SJCRH30 (cell line): ENCODE measurements at regions not wholly inside any gene's neighbourhood (a gene's known extent, or its start where the extent isn't known, plus 50 kb on each side); places are given as distances from the start of the nearest gene placed in this dataset.

Source experiments
- DNase-seq, 2 experiments: peaks; one replicate each; pipeline ENCODE4 v3.0.0-alpha.2; 2015 to 2020
- H3K27ac ChIP-seq: fragments of 250-450 bp; sonication (Bioruptor Pico); 2 replicates; pipeline ENCODE4 v1.5.1; 2020; ENCODE audit warnings: mild to moderate bottlenecking, moderate library complexity
- H3K27me3 ChIP-seq: fragments of 250-450 bp; sonication (Bioruptor Pico); 2 replicates; pipeline ENCODE4 v1.5.1; 2020; ENCODE audit warnings: mild to moderate bottlenecking, moderate library complexity
- H3K36me3 ChIP-seq: fragments of 250-450 bp; sonication (Bioruptor Pico); 2 replicates; pipeline ENCODE4 v1.5.1; 2020; ENCODE audit warnings: mild to moderate bottlenecking, moderate library complexity
- H3K4me1 ChIP-seq: fragments of 250-450 bp; sonication (Bioruptor Pico); 2 replicates; pipeline ENCODE4 v1.5.1; 2020; ENCODE audit warnings: mild to moderate bottlenecking, moderate library complexity
- H3K4me3 ChIP-seq: fragments of 250-450 bp; sonication (Bioruptor Pico); 2 replicates; pipeline ENCODE4 v1.5.1; 2020; ENCODE audit warnings: mild to moderate bottlenecking, moderate library complexity
- H3K9me3 ChIP-seq: fragments of 250-450 bp; sonication (Bioruptor Pico); replicated peaks from 2 replicates; pipeline ENCODE4 v1.5.1; 2020; ENCODE audit warnings: mild to moderate bottlenecking, moderate library complexity

DNA sequence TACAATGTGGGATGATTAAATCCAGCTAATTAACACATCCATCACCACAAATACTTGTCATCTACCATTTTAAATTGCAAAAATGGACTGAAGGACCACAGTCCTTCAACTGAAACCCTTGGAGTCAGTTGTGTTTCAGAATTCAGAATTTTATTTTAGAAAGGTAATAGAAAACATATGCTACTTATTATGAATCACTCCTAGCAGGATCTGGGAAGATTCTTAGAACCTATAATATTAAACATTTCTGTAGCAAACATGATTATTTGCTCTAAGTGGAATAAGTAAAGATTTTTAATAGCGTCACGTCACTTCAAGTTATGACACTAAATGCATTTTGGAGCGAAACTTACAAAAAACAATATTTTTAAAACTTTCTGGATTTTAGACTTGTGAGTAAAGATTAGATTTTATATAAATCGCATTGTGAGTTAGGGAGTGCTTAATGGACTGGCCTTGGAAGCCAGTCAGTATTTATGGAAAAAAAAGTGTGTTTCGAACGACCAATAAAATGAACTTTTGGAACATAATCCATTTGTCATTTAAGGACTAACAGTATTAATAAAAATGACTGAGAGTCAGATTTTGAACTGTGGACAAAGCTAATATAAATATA, 71.8 kb upstream of the PHACTR2 start:
- no peak overlapping the region for H3K27ac ChIP-seq
- H3K27me3 ChIP-seq: no peaks in the 10 kb centered on the region
- H3K4me3 ChIP-seq: no peak overlapping the region
- DNase-seq: no peak
- no peaks in the 10 kb centered on the region for H3K4me1 ChIP-seq
- no peaks in the 10 kb centered on the region for H3K9me3 ChIP-seq
- no peaks in the 10 kb centered on the region for H3K36me3 ChIP-seq

GRCh38 chr6:143603455-143603854, 74.3 kb upstream of the PHACTR2 start:
- no peak overlapping the region for H3K4me3 ChIP-seq

GRCh38 chr6:143601504-143601903, 76.3 kb upstream of the PHACTR2 start:
- Histone ChIP-seq H3K9me3 (no peaks in the 10 kb centered on the region), H3K27me3 (no peaks in the 10 kb centered on the region), H3K36me3 (no peaks in the 10 kb centered on the region), H3K4me3 (no peak overlapping the region), H3K4me1 (no peaks in the 10 kb centered on the region; the same call in 1 of the 2 replicates), H3K27ac (no peak overlapping the region)
- DNase-seq: no peak

More at GRCh38 chr6:143603455-143603854, 74.3 kb upstream of the PHACTR2 start:
- Histone ChIP-seq H3K4me1 (no peaks in the 10 kb centered on the region; the same call in 1 of the 2 replicates), H3K36me3 (no peaks in the 10 kb centered on the region), H3K27me3 (no peaks in the 10 kb centered on the region), H3K9me3 (no peaks in the 10 kb centered on the region), H3K27ac (no peak overlapping the region)
- DNase-seq: no peak

GRCh38 chr6:143600821-143601220, 76.9 kb upstream of the PHACTR2 start:
- H3K27ac ChIP-seq: no peak overlapping the region
- H3K36me3 ChIP-seq: no peaks in the 10 kb centered on the region
- H3K4me3 ChIP-seq: no peak overlapping the region
- H3K9me3 ChIP-seq: no peaks in the 10 kb centered on the region
- no peaks in the 10 kb centered on the region for H3K27me3 ChIP-seq
- H3K4me1 ChIP-seq: no peaks in the 10 kb centered on the region; the same call in 1 of the 2 replicates
- no peak for DNase-seq

- Histone ChIP-seq H3K36me3 (no peaks in the 10 kb centered on the region), H3K4me1 (no peaks in the 10 kb centered on the region; the same call in 1 of the 2 replicates), H3K27ac (no peak overlapping the region), H3K4me3 (no peak overlapping the region), H3K9me3 (no peaks in the 10 kb centered on the region), H3K27me3 (no peaks in the 10 kb centered on the region)
- DNase-seq: no peak
These were observed 79.2 kb upstream of the PHACTR2 start for GRCh38 chr6:143598466-143599080.

GRCh38 chr6:143596866-143597265, 80.9 kb upstream of the PHACTR2 start:
- H3K4me3 ChIP-seq: no peak overlapping the region
- no peaks in the 10 kb centered on the region for H3K9me3 ChIP-seq
- no peaks in the 10 kb centered on the region for H3K27me3 ChIP-seq
- H3K36me3 ChIP-seq: no peaks in the 10 kb centered on the region
- DNase-seq: no peak
- no peaks in the 10 kb centered on the region; the same call in 1 of the 2 replicates for H3K4me1 ChIP-seq
- H3K27ac ChIP-seq: no peak overlapping the region

DNA sequence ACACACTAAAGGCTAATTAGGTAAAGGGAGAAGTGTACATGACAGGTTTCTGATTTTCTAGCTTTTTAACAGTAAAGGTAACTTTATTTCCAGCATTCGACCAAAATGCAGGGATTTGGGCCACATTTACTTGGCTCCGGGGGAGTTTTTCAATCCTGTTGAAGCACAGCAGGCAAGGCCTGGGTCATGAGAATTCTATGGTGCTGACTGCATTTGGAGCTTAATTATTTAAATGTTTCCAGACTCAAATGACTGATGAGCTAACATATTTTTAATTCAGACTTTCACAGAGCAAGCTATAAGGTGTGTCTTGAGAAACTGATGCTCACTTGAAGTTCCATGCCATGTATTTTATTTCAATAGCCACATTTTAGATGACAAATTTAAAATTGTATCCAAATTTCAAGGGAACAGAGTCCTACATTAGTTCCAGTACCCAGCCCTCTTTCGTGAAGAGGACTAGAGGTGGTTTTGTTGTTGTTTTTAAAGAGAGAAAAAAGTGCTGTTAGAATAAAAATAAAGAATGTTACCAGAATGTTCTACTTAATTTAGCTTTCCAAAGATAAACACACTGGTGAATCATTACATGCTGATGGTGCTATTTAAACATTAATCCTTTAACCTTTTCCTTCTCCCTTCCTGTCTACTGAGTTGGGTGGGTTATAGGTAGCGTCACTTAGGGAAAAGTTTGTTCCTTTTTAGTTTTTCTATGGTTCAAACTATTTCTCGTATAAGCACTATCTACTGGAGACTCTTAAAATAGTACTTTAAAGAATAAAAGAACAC, 82.3 kb upstream of the PHACTR2 start:
- no peak for DNase-seq

DNA sequence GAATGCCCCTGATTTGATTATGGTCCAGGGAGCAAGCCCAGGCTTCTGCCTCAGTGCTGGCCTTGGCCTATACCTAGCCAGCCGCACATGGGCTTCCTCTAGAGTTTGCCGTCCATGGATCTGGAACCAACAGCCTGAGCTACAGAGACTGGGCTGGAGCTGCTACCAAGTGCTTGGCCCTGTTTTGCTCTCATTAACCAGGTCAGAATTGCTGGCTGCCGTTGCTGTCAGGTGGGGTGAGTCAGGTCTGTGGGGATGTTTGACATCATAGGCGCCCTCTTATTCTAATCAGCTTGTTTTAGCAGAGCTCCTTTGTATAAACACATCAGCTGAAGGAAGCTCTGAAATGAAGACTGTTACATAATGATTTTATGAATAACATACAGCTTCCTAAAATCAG, 83.1 kb upstream of the PHACTR2 start:
- Histone ChIP-seq H3K27ac (no peak overlapping the region), H3K27me3 (no peaks in the 10 kb centered on the region), H3K4me3 (no peak overlapping the region), H3K4me1 (no peaks in the 10 kb centered on the region), H3K36me3 (no peaks in the 10 kb centered on the region), H3K9me3 (no peaks in the 10 kb centered on the region)
- DNase-seq: no peak

More for the DNA sequence above, 82.3 kb upstream of the PHACTR2 start:
- Histone ChIP-seq H3K36me3 (no peaks in the 10 kb centered on the region), H3K27me3 (no peaks in the 10 kb centered on the region), H3K27ac (no peak overlapping the region), H3K4me3 (no peak overlapping the region), H3K4me1 (no peaks in the 10 kb centered on the region; the same call in 1 of the 2 replicates), H3K9me3 (no peaks in the 10 kb centered on the region)

DNA sequence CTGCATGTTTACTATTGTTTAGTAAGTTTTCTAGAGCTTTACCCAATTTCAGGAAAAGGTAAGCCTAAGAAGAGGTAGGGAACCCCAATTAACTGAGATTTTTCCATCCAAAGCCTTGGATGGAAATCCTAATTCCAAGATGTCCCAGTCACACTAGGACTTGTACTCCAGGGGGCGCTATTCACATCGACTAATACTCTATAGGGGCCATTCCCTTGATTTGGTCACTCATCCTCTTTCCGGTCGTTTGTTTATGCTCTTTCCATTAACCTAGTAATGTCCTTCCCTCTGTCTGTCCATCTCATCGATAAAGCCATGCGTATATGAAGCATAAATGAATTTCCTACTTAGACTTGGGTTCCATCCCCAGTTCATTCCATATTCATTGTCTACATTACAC, 80.8 kb upstream of the FUCA2 start:
- H3K4me1 ChIP-seq: no peaks in the 10 kb centered on the region
- H3K36me3 ChIP-seq: no peaks in the 10 kb centered on the region
- H3K27me3 ChIP-seq: no peaks in the 10 kb centered on the region
- peak; percentile 50 to 73 for DNase-seq
- H3K9me3 ChIP-seq: no peaks in the 10 kb centered on the region
- H3K27ac ChIP-seq: no peak overlapping the region
- no peak overlapping the region for H3K4me3 ChIP-seq

DNA sequence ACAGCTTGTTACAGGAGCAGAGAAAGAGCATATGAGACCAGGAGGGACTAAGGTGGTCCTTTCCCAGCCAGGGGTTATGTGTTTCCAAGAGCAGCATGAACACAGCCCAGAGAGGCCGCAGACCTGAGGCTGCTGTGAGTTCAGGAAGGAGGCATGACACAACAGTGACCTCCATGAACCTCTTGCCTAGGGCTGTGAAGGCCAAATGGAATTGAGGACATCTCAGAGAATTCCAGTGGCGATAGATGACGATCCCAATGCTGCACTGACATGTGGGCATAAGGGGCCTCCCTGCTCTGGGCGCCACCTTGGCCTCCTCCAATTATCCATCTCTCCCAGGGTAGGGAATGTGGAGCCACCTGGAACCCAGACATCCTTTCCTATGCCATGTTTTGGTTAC, 79.9 kb upstream of the FUCA2 start:
- Histone ChIP-seq H3K27ac (no peak overlapping the region), H3K4me3 (no peak overlapping the region), H3K27me3 (no peaks in the 10 kb centered on the region), H3K36me3 (no peaks in the 10 kb centered on the region), H3K9me3 (no peaks in the 10 kb centered on the region), H3K4me1 (no peaks in the 10 kb centered on the region)
- DNase-seq: no peak

DNA sequence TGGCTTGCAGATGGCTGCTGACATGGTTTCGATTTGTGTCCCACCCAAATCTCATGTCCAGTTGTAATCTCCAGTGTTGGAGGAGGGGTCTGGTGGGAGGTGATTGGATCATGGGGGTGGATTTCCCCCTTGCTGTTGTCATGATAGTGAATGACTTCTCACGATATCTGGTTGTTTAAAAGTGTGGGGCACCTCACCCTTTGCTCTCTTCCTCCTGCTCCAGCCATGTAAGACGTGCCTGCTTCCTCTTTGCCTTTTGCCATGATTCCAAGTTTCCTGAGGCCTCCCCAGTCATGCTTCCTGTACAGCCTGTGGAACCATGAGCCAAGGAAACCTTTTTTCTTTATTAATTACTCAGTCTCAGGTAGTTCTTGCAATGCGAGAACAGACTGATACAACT, 77.6 kb upstream of the FUCA2 start:
- Histone ChIP-seq H3K36me3 (no peaks in the 10 kb centered on the region), H3K9me3 (no peaks in the 10 kb centered on the region), H3K4me1 (no peaks in the 10 kb centered on the region), H3K27me3 (no peaks in the 10 kb centered on the region), H3K4me3 (no peak overlapping the region), H3K27ac (no peak overlapping the region)
- DNase-seq: no peak

- H3K36me3 ChIP-seq: no peaks in the 10 kb centered on the region
- peaks cover 9% of the 10 kb centered on the region; the same call in 1 of the 2 replicates for H3K4me1 ChIP-seq
- no peak overlapping the region for H3K4me3 ChIP-seq
- DNase-seq: no peak
- H3K27me3 ChIP-seq: no peaks in the 10 kb centered on the region
- no peak overlapping the region for H3K27ac ChIP-seq
- H3K9me3 ChIP-seq: 0 out of 2 replicates have a peak, but pooled peaks cover 5% of the 10 kb centered on the region
These were observed 75.0 kb upstream of the FUCA2 start for GRCh38 chr6:143586557-143586956.

DNA sequence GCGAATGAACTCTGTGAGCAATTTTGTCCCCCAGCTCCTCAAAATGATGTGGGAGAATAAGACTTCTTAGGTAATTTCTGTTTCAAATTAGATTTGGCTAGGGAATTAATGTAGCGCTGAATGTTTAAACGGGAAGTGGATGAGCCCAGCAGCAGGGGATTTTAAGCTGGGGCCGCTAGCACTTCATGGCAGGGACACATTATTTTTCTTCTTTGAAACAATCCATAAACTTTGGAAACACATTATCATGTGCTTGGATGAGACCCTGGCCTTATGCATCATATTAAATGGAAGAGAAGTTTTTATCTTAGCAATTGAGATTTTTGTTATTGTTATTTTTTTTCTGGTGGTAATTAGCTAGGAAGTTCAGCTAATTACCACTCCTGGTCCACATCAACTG, 74.2 kb upstream of the FUCA2 start:
- Histone ChIP-seq H3K4me3 (no peak overlapping the region), H3K4me1 (peaks cover 9% of the 10 kb centered on the region; the same call in 1 of the 2 replicates), H3K27ac (no peak overlapping the region), H3K27me3 (no peaks in the 10 kb centered on the region), H3K36me3 (no peaks in the 10 kb centered on the region), H3K9me3 (0 out of 2 replicates have a peak, but pooled peaks cover 5% of the 10 kb centered on the region)
- DNase-seq: no peak

DNA sequence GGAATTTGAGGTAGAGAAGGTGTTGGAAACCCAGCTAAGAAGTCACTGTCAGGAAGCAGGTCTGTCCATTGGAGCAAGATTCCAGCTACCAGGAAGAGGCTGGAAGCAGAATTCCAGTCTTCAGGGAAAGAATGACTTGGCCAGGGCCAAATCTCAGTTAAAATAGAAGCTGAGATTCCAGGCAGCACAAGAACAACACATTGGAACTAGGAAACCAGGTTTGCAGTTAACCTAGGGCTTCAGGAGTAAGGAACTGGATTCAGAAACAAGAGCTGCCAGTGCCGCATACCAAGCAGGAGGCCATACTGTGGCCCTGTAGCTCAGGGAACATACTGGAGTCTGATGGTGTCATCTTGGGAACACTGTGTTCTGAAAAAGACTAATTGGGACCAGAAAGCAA, 73.7 kb upstream of the FUCA2 start:
- no peak overlapping the region for H3K27ac ChIP-seq
- peaks cover 9% of the 10 kb centered on the region; the same call in 1 of the 2 replicates for H3K4me1 ChIP-seq
- no peaks in the 10 kb centered on the region for H3K36me3 ChIP-seq

More for the DNA sequence above, 73.7 kb upstream of the FUCA2 start:
- H3K4me3 ChIP-seq: no peak overlapping the region
- 0 out of 2 replicates have a peak, but pooled peaks cover 5% of the 10 kb centered on the region for H3K9me3 ChIP-seq
- H3K27me3 ChIP-seq: no peaks in the 10 kb centered on the region
- DNase-seq: no peak
